ENCODE measurements at regions not wholly inside any gene's neighbourhood (a gene's known extent, or its start where the extent isn't known, plus 50 kb on each side); places are given as distances from the start of the nearest gene placed in this dataset.
"Not testable (repeated sequence)": the region's sequence is repeated elsewhere in the genome, so short reads cannot be mapped to it uniquely, and the experiment has no call there.

DNA sequence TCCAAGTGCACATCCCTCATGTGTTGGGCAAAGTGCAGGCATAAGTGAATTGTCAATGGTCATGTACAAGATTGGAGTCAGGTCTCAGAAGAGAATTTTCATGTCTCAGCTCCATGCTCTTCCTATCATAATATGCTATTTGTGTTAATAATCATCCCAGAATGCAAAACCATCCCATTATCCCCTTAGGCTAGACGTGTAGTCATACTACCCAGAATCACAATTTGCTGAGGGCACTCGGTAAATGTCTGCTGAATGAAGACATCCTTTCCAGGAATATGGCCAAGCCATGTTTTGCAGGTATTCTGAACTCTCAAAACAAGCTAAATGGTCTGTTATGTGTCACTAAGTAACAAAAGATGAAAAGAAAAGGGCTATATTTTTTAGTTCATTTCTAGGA is 263.8 kb downstream of the RAD51AP2 start:
- no peak for DNase-seq (ENCODE audit: low read depth)

GRCh38 chr2:17252258-17252657 is 266.0 kb downstream of the RAD51AP2 start:
- DNase-seq (ENCODE audit: low read depth) = no peak

DNA sequence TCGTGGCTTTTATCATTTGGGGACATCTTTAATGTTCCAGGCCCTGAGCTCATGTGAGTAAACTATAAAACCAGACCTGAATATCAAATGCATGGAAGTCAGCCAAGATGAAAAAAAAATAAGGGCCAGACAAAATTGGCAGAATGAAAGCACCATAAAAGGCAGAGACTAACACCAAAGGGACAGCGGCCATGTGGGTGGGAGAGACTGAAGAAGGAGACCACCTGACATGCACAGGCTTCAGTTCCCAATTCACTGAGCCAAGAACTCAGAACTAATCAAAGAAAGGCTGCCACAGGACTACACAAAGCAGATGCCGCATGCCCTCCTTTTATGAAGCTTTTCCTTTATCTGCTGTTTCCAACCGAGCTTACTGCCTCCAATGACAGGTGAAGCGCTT is 267.1 kb downstream of the RAD51AP2 start:
- no peak for DNase-seq (ENCODE audit: low read depth)

DNA sequence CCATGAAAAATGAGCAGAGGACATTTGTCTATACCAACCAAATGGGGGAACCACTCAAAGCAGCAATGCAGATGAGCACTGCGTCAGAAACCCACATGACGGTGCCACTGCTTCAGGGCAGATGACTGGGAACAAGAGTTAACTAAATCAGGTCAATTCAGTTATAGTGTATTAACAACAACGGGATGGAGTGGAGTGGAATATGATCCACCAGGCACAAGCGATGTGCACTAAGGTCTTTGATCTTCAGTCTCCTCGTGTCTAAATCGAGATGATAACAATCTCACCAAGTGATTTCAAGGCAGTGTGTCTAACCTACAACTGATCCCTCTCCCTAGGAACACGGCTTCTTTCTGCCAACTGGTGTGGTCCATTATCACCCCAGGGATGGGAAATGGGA is 269.0 kb downstream of the RAD51AP2 start:
- no peak for DNase-seq (ENCODE audit: low read depth)

GRCh38 chr2:17245906-17246305 is 272.3 kb downstream of the RAD51AP2 start:
- DNase-seq (ENCODE audit: low read depth) = peak; percentile 5

DNA sequence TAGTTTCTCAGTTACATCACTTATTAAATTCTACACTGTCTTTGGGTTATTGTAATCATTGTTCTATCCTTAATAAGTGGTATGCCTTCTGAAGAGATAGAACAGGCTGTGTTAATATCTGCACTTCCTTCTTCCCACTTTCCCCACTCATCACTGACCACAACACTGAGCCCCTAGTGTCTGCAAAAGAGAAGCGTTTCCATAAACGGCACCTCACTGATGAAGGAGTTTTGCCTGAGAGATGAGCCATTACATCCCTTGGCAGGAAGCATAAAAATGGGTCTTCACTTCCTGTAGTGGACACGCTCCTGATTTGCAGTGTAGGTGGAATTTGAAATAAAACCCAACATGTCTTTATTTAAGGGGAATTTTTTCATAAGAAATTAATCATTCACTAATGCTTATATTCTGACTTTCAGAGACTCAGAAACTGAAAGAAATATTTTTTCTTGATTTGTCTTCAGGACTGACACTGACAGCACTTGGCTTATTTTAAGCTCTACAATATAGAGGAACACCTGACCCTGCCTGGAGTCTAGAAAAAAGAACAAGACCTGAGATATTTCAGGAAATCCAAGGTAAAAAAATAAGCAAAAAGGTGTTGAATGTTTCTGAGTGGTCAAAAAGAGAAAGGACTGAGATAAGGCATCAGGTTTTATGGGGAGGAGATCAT is 275.3 kb downstream of the RAD51AP2 start:
- DNase-seq (ENCODE audit: low read depth) = no peak

- DNase-seq (ENCODE audit: low read depth) = no peak
Measured at GRCh38 chr2:17239550-17239949, 278.7 kb downstream of the RAD51AP2 start.

DNA sequence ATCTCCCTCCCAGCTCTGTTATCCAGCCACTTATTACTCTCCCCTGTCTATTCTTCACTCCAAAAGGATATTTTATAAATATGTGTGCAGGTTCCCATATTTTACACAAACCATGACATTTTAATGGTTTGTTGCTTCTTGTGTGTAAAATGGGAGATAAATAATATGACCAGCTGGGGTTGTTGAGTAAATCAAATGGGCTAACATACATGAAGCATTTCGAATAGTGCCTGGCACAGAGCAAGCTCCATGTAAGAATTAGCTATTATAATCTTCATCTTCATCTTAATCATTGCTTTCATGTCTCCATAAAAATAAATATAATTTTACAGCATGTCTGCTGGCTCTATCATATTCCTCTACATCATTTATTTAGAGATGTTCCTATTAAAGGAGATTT is 283.1 kb downstream of the RAD51AP2 start:
- DNase-seq (ENCODE audit: low read depth) = no peak

- no peak for DNase-seq (ENCODE audit: low read depth)
Measured at GRCh38 chr2:17232776-17233556, 285.3 kb downstream of the RAD51AP2 start.

- no peak for DNase-seq (ENCODE audit: low read depth)
Measured at GRCh38 chr2:17231394-17231965, 286.8 kb downstream of the RAD51AP2 start.

DNA sequence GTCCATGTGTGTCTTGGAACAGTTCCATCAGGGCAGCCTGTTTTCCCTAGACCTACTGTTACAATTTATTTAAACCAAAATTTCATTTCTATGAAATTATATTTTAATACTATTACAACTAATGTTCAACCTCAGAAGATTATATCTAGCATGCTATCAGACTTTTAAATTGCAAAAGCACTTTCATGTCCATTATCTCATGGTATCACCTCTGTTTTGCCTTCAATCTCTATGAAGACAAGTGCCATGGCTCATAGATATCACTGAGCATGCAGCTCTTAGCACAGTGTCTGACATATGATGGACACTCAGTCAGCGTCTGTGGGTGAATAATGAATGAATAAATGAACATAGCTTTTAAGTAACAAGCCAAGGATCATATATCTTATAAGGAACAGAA is 288.8 kb downstream of the RAD51AP2 start:
- DNase-seq (ENCODE audit: low read depth) = no peak

DNA sequence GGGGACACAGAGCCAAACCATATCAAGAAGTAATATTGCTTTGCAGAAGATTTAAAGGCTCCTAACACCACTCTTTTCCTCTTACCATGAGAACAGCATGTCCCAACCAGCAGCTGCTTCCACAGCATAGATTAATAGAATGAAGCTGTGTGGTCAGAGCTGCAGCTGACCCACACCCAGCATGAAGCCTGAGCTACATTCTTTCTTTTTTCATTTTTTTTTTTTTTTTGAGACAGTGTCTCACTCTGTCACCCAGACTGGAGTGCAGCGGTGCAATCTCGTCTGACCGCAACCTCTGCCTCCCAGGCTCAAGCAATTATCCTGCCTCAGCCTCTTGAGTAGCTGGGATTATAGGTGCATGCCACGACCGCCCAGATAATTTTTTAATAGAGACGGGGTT is 289.8 kb downstream of the RAD51AP2 start:
- no peak for DNase-seq (ENCODE audit: low read depth)

GRCh38 chr2:17227856-17228255 is 290.4 kb downstream of the RAD51AP2 start:
- no peak for DNase-seq (ENCODE audit: low read depth)

DNA sequence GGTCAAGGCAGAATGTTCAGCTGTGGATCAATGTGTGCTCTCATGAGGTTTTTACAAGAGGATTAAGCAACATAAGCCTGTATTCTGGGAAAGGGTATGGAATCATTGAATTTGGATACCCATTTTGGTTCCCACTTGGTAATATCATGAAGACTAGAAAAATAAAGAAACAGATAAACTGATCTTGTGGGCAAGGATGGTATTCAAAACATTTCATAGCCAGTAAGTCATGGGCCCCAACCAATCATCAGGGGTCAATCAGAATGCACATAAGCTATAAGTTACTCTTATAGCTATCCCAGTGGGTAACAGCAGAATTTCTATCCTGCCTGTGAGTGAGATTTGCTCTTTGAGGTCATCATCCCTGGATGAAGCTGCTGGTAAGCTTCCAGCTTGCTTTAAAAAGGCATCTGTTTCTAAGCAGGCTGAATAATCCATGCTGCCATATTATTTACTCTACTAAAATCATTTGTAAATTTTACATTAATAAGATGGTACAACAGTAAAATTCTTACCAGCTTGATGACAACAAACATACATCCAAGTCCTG is 291.2 kb downstream of the RAD51AP2 start:
- no peak for DNase-seq (ENCODE audit: low read depth)

DNA sequence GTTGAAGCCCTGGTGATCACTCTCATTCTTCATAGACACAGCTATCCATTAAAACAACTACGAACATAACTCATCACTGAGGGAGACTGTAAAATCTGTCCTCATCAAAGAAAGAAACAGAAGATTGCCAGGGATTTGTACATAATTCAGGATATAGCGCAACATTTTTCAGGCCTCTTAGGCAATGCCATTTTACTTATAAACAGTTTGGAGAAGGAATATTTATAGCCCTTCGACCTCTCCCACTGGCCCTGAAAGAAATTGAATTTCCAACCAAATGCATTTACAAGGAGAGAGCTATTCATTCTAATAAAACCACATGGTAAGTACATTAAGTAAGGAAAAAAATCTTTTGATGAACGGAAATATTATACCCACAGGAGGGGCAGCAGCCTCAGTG is 295.0 kb downstream of the RAD51AP2 start:
- no peak for DNase-seq (ENCODE audit: low read depth)

- no peak for DNase-seq (ENCODE audit: low read depth)
Measured at GRCh38 chr2:17208511-17208910, 309.7 kb downstream of the RAD51AP2 start.

GRCh38 chr2:17206771-17207170 is 311.5 kb downstream of the RAD51AP2 start:
- no peak for DNase-seq (ENCODE audit: low read depth)

DNA sequence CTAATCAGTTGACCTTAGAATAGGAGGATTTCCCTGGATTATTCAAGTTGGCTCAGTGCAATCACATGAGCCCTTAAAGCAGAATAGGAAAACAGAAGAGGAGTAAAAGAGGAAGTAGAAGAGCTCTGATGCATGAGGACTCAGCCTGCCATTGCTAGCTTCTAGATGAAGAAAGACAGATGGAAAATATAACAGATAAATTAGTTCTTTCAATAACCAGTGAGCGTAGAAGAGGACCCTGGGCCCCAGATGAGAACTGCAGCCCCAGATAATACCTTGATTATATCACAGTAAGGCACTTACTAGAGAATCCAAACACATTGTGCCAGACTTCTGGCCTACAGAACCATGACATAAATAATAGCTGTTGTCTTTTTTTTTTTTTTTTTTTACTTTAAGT is 314.0 kb downstream of the RAD51AP2 start:
- not testable (repeated sequence) for DNase-seq (ENCODE audit: low read depth)

GRCh38 chr2:17202628-17203027 is 315.6 kb downstream of the RAD51AP2 start:
- DNase-seq (ENCODE audit: low read depth) = not testable (repeated sequence)

- no peak for DNase-seq (ENCODE audit: low read depth)
Measured at GRCh38 chr2:17199741-17200140, 318.5 kb downstream of the RAD51AP2 start.

DNA sequence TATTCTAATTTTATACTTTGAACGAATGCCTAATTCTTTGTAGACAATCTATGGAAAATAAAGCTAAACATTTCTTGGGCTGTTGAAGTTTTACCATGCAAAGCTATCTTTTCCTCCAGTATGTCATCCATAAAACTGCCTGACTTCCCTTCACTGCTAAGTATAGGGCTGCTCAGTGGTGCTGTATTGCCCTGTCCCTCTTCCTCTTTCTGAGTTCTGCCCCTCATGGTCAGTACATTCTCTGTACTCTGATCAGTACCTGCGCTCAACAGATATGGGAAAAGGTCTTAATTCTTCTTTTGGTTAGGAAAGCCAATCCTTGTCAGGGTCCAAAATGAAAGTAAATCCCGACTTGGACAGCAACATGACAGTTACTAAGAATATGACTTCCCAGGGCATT is 321.9 kb downstream of the RAD51AP2 start:
- no peak for DNase-seq (ENCODE audit: low read depth)

GRCh38 chr2:17195016-17195415 is 323.2 kb downstream of the RAD51AP2 start:
- no peak for DNase-seq (ENCODE audit: low read depth)

DNA sequence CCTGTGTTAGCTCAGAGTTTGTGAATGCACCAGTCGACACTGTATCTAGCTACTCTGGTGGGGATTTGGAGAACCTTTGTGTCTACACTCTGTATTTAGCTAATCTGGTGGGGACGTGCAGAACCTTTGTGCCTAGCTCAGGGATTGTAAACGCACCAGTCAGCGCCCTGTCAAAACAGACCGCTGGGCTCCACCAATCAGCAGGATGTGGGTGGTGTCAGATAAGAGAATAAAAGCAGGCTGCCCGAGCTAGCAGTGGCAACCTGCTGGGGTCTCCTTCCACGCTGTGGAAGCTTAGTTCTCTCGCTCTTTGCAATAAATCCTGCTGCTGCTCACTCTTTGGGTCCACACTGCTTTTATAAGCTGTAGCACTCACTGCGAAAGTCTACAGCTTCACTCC is 324.2 kb downstream of the RAD51AP2 start:
- no peak for DNase-seq (ENCODE audit: low read depth)
